H1 (cell line): ENCODE measurements at regions not wholly inside any gene's neighbourhood (a gene's known extent, or its start where the extent isn't known, plus 50 kb on each side); places are given as distances from the start of the nearest gene placed in this dataset.

ENCODE experiments used
- CTCF ChIA-PET: fragments of 300-600 bp; sonication (Branson Sonifier 250); formaldehyde crosslinking; loops from one replicate; lab custom pipeline; 2021; ENCODE audit not compliant: partially characterized antibody; lab: Charles Lee
- POLR2A ChIA-PET: fragments of 300-600 bp; sonication (Branson Sonifier 250); formaldehyde crosslinking; loops from one replicate; lab custom pipeline; 2021; ENCODE audit warnings: inconsistent platforms; ENCODE audit not compliant: partially characterized antibody; lab: Charles Lee
- DNase-seq, 2 experiments: peaks; one replicate each; pipeline versions ENCODE4 v3.0.0 to v3.0.0-alpha.2; 2010 to 2022; ENCODE audit warnings: low spot score in 2 of 2, low read depth in 1 of 2, mixed read lengths in 1 of 2
- FAIRE-seq: peaks from 2 replicates; lab custom pipeline; 2011; peaks lifted over from hg19 to GRCh38; lab: Jason Lieb, UNC
- H2AFZ ChIP-seq: 2 replicates; pipeline ENCODE4 v1.8.1; 2012; ENCODE audit warnings: low read length, inconsistent platforms
- H2AK5ac ChIP-seq: 2 replicates; pipeline ENCODE4 v1.6.1; 2013; ENCODE audit warnings: low read depth, low read length
- H2BK120ac ChIP-seq: replicated peaks from 2 replicates; pipeline ENCODE3; 2013; ENCODE audit warnings: low read depth, low read length, inconsistent platforms
- H2BK12ac ChIP-seq: 2 replicates; pipeline ENCODE4 v1.6.1; 2013; ENCODE audit warnings: low read depth, low read length
- H2BK15ac ChIP-seq: 2 replicates; pipeline ENCODE4 v1.6.1; 2013; ENCODE audit warnings: low read length
- H2BK20ac ChIP-seq: 2 replicates; pipeline ENCODE4 v1.6.1; 2013; ENCODE audit warnings: low read length
- H2BK5ac ChIP-seq: 2 replicates; pipeline ENCODE4 v1.6.1; 2013; ENCODE audit warnings: low read depth, low read length
- H3K14ac ChIP-seq: 2 replicates; pipeline ENCODE4 v1.6.1; 2013; ENCODE audit warnings: inconsistent platforms; ENCODE audit not compliant: insufficient read length
- H3K18ac ChIP-seq: 2 replicates; pipeline ENCODE4 v1.6.1; 2013; ENCODE audit warnings: low read length; ENCODE audit errors: extremely low read depth
- H3K23ac ChIP-seq: 2 replicates; pipeline ENCODE4 v1.6.1; 2013; ENCODE audit warnings: inconsistent platforms; ENCODE audit not compliant: insufficient read length
- H3K23me2 ChIP-seq: 2 replicates; pipeline ENCODE4 v1.6.1; 2013; ENCODE audit warnings: low read depth, low read length
- H3K27ac ChIP-seq: 2 replicates; pipeline ENCODE4 v1.6.1; 2011; ENCODE audit warnings: low read depth, low read length, inconsistent platforms
- H3K27me3 ChIP-seq, 4 experiments: replicated peaks in 1 of 4; 1 replicate in 1 of 4; 2 replicates in 3 of 4; pipeline versions ENCODE4 v1.6.1 to v1.8.1; 2011 to 2013; ENCODE audit warnings: low read length in 3 of 4, mild to moderate bottlenecking in 3 of 4, inconsistent platforms in 2 of 4, mixed read lengths in 2 of 4, moderate library complexity in 1 of 4; ENCODE audit not compliant: control insufficient read depth in 3 of 4, insufficient read depth in 3 of 4; ENCODE audit errors: extremely low read depth in 1 of 4
- H3K36me3 ChIP-seq, 4 experiments: 2 replicates each; pipeline versions ENCODE4 v1.6.1 to v1.8.1; 2011 to 2013; ENCODE audit warnings: mild to moderate bottlenecking in 4 of 4, low read length in 3 of 4, moderate library complexity in 2 of 4, control low read depth in 1 of 4, inconsistent platforms in 1 of 4; ENCODE audit not compliant: insufficient read depth in 4 of 4, control insufficient read depth in 2 of 4
- H3K4ac ChIP-seq: replicated peaks from 2 replicates; pipeline ENCODE3; 2013; ENCODE audit warnings: low read length, low read depth, mixed read lengths, inconsistent platforms; ENCODE audit not compliant: insufficient read length
- H3K4me1 ChIP-seq, 4 experiments: replicated peaks in 1 of 4; 1 replicate in 1 of 4; 2 replicates in 3 of 4; pipeline versions ENCODE4 v1.6.1 to v1.8.1; 2011 to 2013; ENCODE audit warnings: low read length in 3 of 4, inconsistent platforms in 2 of 4, mixed read lengths in 1 of 4; ENCODE audit not compliant: insufficient read depth in 4 of 4, control insufficient read depth in 3 of 4
- H3K4me2 ChIP-seq, 2 experiments: 2 replicates each; pipeline versions ENCODE4 v1.6.1 to v1.8.1; 2011 to 2013; ENCODE audit warnings: low read depth in 2 of 2, low read length in 2 of 2, control low read depth in 1 of 2, inconsistent platforms in 1 of 2, mild to moderate bottlenecking in 1 of 2; ENCODE audit not compliant: insufficient read depth in 1 of 2
- H3K4me3 ChIP-seq, 4 experiments: fragments of 200-600, 300-600 bp in 1 of 4; sonication (generic), shearing (Covaris generic), sonication (Bioruptor Twin) in 1 of 4; 2 replicates each; pipeline versions ENCODE4 v1.5.1 to v1.8.1; 2011 to 2016; ENCODE audit warnings: low read length in 4 of 4, low read depth in 3 of 4, control low read depth in 2 of 4, inconsistent platforms in 2 of 4, mild to moderate bottlenecking in 2 of 4, mixed read lengths in 1 of 4, moderate library complexity in 1 of 4; ENCODE audit not compliant: insufficient read depth in 2 of 4; ENCODE audit errors: extremely low read depth in 1 of 4
- H3K56ac ChIP-seq: replicated peaks from 2 replicates; pipeline ENCODE3; 2013; ENCODE audit warnings: low read depth, mild to moderate bottlenecking, mixed read lengths, low read length, inconsistent platforms; ENCODE audit not compliant: insufficient read length
- H3K79me1 ChIP-seq: 2 replicates; pipeline ENCODE4 v1.6.1; 2013; ENCODE audit warnings: low read depth, low read length, control low read depth
- H3K79me2 ChIP-seq, 2 experiments: 2 replicates each; pipeline versions ENCODE4 v1.6.1 to v1.8.1; 2012 to 2013; ENCODE audit warnings: low read length in 2 of 2, mild to moderate bottlenecking in 2 of 2, inconsistent platforms in 1 of 2; ENCODE audit not compliant: insufficient read depth in 2 of 2, control insufficient read depth in 1 of 2
- H3K9ac ChIP-seq, 4 experiments: replicated peaks in 1 of 4; 1 replicate in 1 of 4; 2 replicates in 3 of 4; pipeline versions ENCODE4 v1.6.1 to v1.8.1; 2011 to 2013; ENCODE audit warnings: low read depth in 3 of 4, low read length in 3 of 4, control low read depth in 2 of 4, mild to moderate bottlenecking in 2 of 4, moderate library complexity in 2 of 4, inconsistent platforms in 1 of 4; ENCODE audit errors: extremely low read depth in 1 of 4
- H3K9me3 ChIP-seq, 2 experiments: 2 replicates each; pipeline versions ENCODE4 v1.6.1 to v1.8.1; 2012 to 2013; ENCODE audit warnings: mild to moderate bottlenecking in 2 of 2, moderate library complexity in 2 of 2, control low read depth in 1 of 2, inconsistent platforms in 1 of 2, low read depth in 1 of 2, low read length in 1 of 2, mixed read lengths in 1 of 2; ENCODE audit not compliant: insufficient read depth in 2 of 2
- H4K20me1 ChIP-seq, 2 experiments: replicated peaks in 1 of 2; 2 replicates each; pipeline versions ENCODE3 to v1.8.1; 2011 to 2013; ENCODE audit warnings: inconsistent platforms in 2 of 2, low read length in 2 of 2, mild to moderate bottlenecking in 1 of 2; ENCODE audit not compliant: insufficient read depth in 2 of 2, control insufficient read depth in 1 of 2
- H4K5ac ChIP-seq: 2 replicates; pipeline ENCODE4 v1.6.1; 2013; ENCODE audit warnings: low read length, low read depth, mixed read lengths, inconsistent platforms; ENCODE audit not compliant: insufficient read length
- H4K8ac ChIP-seq: 2 replicates; pipeline ENCODE4 v1.8.0; 2013; ENCODE audit warnings: mild to moderate bottlenecking, moderate library complexity, low read length, inconsistent platforms; ENCODE audit not compliant: insufficient read depth; ENCODE audit errors: extremely low read depth
- H4K91ac ChIP-seq: replicated peaks from 2 replicates; pipeline ENCODE3; 2013; ENCODE audit warnings: low read length, mixed read lengths, inconsistent platforms; ENCODE audit not compliant: insufficient read length
- CBX5 ChIP-seq: fragments of 300-800, 300-1000 bp; sonication (generic); IDR thresholded peaks from 2 replicates; pipeline ENCODE4 v1.7.1; 2016; ENCODE audit warnings: antibody characterized with exemption, low read length, low read depth
- RAD21 ChIP-seq, 2 experiments: IDR thresholded peaks in 1 of 2; conservative IDR thresholded peaks in 1 of 2; 2 replicates each; pipeline ENCODE4 v1.6.1; 2011; ENCODE audit warnings: low read depth in 2 of 2, low read length in 2 of 2, improper control_type of control experiment in 1 of 2, inconsistent platforms in 1 of 2, mild to moderate bottlenecking in 1 of 2, moderate library complexity in 1 of 2
- SIRT6 ChIP-seq: IDR thresholded peaks from one replicate; pipeline ENCODE4 v1.7.1; 2012; ENCODE audit warnings: low read length, inconsistent platforms
- WGBS, 2 experiments: shearing (Covaris generic) in 1 of 2; methylation state at CpG; one replicate each; pipeline versions ENCODE4 v1.1.6 to v1.1.7; 2013 to 2015; ENCODE audit warnings: low lambda C conversion rate in 2 of 2, mixed read lengths in 2 of 2, inconsistent platforms in 1 of 2, low coverage in 1 of 2, missing lambda C conversion rate in 1 of 2; ENCODE audit not compliant: insufficient replicate concordance in 2 of 2, insufficient coverage in 1 of 2, insufficient read length in 1 of 2; ENCODE audit errors: extremely low coverage in 1 of 2, missing lambda C conversion rate in 1 of 2; 5-methylcytosine and 5-hydroxymethylcytosine counted together

DNA sequence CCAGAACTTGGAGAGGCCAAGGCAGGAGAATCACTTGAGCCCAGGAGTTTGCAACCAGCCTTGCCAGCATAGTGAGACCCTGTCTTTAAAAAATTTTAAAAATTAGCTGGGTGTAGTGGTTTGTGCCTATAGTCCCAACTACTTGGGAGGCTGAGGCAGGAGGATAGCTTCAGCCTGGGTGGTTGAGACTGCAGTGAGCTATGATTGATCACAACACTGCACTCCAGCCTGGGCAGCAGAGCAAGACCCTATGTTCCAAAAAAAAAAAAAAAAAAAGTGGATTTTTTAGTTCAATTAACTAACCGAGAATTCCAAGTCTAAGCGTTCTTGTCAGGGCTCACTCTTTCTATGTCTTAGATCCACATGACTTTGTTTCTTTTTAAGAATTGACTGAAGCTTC, 130.3 kb upstream of the NRIP1 start:
- H3K4ac ChIP-seq, result no peak overlapping the region
- CTCF ChIA-PET, result interaction anchor here (0.6 to 1.0 kb wide), 4 partner anchors 49 to 398 kb away, joined by 3 read pairs; no protein-coding TSS in a partner anchor
- no peaks in the 10 kb centered on the region for H3K9me3 ChIP-seq
- H3K27me3 ChIP-seq, result no peaks in the 10 kb centered on the region; a peak in 1 of 7 replicates
- no peaks in the 10 kb centered on the region for H3K79me2 ChIP-seq
- H3K18ac ChIP-seq, result no peak overlapping the region
- no peak overlapping the region for H2BK5ac ChIP-seq
- H3K27ac ChIP-seq, result no peak overlapping the region
- 89% methylated on average over 2 of the region's 2 CpGs; no CpG with 5 or more reads in 1 of the 2 experiments for WGBS, 2 experiments
- H3K9ac ChIP-seq, result no peak overlapping the region
- H3K36me3 ChIP-seq, result no peaks in the 10 kb centered on the region
- H3K4me2 ChIP-seq, result no peak overlapping the region
- FAIRE-seq (no peak), DNase-seq (no peak)
- no peak overlapping the region for H3K14ac ChIP-seq
- H3K23ac ChIP-seq, result no peak overlapping the region
- H4K5ac ChIP-seq, result no peak overlapping the region
- H3K56ac ChIP-seq, result no peak overlapping the region
- no peak overlapping the region for H2BK12ac ChIP-seq
- H4K91ac ChIP-seq, result no peak overlapping the region
- no peaks in the 10 kb centered on the region for H3K79me1 ChIP-seq
- TF ChIP-seq CBX5, result no peak
- no peak for TF ChIP-seq RAD21 (IDR thresholded peaks at IDR 0.05 in 1 of 2, conservative IDR thresholded peaks at IDR 0.05 in 1 of 2; ENCODE audit: low read depth in 2 of 2, low read length in 2 of 2)
- no peak for TF ChIP-seq SIRT6
- TF ChIP-seq, all 59 proteins: peak for 0
- POLR2A ChIA-PET, result no interaction called here
- H2BK120ac ChIP-seq, result no peak overlapping the region
- H4K20me1 ChIP-seq, result no peaks in the 10 kb centered on the region
- no peak overlapping the region for H2BK20ac ChIP-seq
- no peaks in the 10 kb centered on the region for H3K23me2 ChIP-seq
- no peak overlapping the region for H2AFZ ChIP-seq
- no peak overlapping the region for H3K4me3 ChIP-seq
- no peak overlapping the region for H2BK15ac ChIP-seq
- H3K4me1 ChIP-seq, result peaks cover 0 to 5% (median 2%) of the 10 kb centered on the region in 4 experiments; a peak in 2 of 7 replicates
- no peak overlapping the region for H2AK5ac ChIP-seq
- no peak overlapping the region for H4K8ac ChIP-seq
